Cardiac septum (tissue), 1 donor: ENCODE measurements at regions not wholly inside any gene's neighbourhood (a gene's known extent, or its start where the extent isn't known, plus 50 kb on each side); places are given as distances from the start of the nearest gene placed in this dataset.
"Not testable (repeated sequence)": the region's sequence is repeated elsewhere in the genome, so short reads cannot be mapped to it uniquely, and the experiment has no call there.

Experiments
- DNase-seq: peaks from one replicate; pipeline ENCODE4 v3.0.0-alpha.2; 2020; ENCODE audit warnings: low spot score
- intact Hi-C: fragments of 100-400 bp; cut with DNase I; formaldehyde crosslinking; loops from one replicate; pipeline ENCODE4 v1.14.0; 2022
- donor health status: DM: no; HTN: no; CAD: no.

GRCh38 chr7:136109037-136109436 is 131.9 kb upstream of the MTPN start:
- DNase-seq, intact Hi-C loops: not testable (repeated sequence)

DNA sequence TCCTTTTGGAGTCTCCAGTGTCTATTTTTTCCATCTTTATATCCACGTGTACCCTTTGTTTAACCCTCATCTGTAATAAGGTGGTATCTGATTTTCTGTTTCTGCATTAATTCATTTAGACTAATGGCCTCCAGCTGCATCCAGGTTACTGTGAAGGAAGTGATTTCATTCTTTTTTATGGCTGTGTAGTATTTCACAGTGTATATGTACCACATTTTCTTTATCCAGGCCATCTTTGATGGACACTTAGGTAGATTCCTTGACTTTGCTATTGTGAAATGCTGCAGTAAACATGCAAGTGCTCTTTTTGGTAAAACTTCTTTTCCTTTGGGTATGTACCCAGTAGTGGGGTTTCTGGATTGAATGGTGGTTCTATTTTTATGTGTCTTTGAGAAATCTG is 128.0 kb upstream of the MTPN start:
- intact Hi-C loops = no loop called here
- DNase-seq = no peak

DNA sequence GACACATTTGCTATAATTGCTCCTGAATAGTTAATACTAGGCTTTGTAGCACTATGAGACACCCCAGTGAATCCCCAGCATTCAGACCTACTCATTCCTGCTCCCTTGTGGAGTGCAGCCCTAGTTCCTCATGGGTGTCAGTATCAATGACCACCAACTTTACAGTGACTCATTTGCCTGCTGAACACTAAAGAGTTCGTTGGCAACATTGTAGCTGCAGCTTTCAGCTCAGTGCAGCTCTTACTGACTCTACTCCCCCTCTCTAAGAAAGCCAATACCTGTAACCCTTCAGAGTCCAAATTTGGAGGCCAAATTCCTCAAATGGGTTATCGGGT is 127.1 kb upstream of the MTPN start:
- no peak for DNase-seq
- intact Hi-C loops = no loop called here

- intact Hi-C loops = no loop called here
- DNase-seq = no peak
Measured at GRCh38 chr7:136103545-136104268, 126.5 kb upstream of the MTPN start.

DNA sequence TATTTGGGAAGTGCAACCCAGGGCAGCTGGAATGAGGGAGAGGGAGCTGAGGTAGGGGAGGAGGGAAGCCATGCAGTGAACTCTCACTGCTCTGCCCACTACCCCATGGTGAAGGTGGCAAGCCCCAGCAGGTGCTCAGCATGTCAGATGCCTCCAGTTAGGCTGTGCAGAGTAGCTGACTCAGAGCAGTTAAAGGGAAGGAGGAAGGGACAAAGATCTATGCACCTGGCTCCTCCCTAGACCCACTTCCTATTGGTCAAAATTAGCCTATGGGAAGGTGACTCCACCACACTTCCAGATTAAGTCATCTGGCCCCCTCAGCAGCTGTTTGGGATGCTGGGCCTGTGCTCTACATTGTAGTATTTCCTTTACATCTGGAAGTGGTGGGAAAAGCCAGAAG is 125.7 kb upstream of the MTPN start:
- DNase-seq = no peak
- intact Hi-C loops = no loop called here

- intact Hi-C loops, DNase-seq: not testable (repeated sequence)
Measured at GRCh38 chr7:136092714-136093113, 115.6 kb upstream of the MTPN start.

GRCh38 chr7:136087881-136088280 is 110.7 kb upstream of the MTPN start:
- DNase-seq = no peak
- intact Hi-C loops = no loop called here

- DNase-seq = no peak
- intact Hi-C loops = no loop called here
Measured at GRCh38 chr7:136086712-136087111, 109.6 kb upstream of the MTPN start.

DNA sequence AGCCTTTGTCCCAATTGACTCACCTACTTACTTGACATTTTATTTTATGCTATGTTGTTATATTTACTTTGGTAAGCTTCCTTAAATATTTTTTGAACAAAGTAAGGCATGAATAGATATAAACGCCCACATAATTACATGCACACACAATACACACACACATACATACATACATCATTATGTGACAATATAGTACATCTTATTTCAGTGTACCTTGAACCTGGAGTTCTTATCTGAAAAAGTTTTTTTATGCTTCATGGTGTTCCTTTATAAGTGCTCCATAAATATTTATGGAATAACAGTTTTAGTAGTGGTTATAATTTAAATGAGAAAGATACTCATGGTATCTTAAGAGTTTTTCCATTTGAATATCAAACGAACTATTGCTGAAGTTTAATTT is 102.8 kb upstream of the MTPN start:
- DNase-seq = no peak
- intact Hi-C loops = no loop called here

- intact Hi-C loops = no loop called here
- DNase-seq = no peak
Measured at GRCh38 chr7:136079478-136079892, 102.3 kb upstream of the MTPN start.

- no peak for DNase-seq
Measured at GRCh38 chr7:136079066-136079465, 101.9 kb upstream of the MTPN start.

DNA sequence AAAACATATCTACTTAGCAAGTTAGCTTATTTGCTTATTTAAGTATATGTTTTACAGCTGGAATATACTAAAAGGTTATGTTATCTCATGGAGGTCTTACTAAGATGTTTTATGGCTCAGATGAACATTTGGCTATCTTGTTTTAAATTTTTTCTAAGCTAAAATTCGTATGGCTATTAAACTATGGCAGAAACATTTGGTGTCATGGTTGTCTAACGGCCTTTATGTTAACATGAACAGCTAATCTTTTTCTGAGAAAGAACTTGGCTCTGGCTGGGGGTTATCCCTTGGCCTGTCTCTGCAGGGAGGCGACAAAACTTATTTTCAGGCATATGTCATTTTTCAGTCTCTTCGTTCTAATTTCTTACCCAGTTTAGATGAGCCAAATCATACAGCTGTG is 101.5 kb upstream of the MTPN start:
- no peak for DNase-seq

More at GRCh38 chr7:136079066-136079465, 101.9 kb upstream of the MTPN start:
- intact Hi-C loops = no loop called here

GRCh38 chr7:136076954-136077353 is 99.8 kb upstream of the MTPN start:
- intact Hi-C loops = no loop called here

More for the DNA sequence above, 101.5 kb upstream of the MTPN start:
- intact Hi-C loops = no loop called here

GRCh38 chr7:136074843-136075242 is 97.7 kb upstream of the MTPN start:
- no peak for DNase-seq
- intact Hi-C loops = no loop called here

More at GRCh38 chr7:136076954-136077353, 99.8 kb upstream of the MTPN start:
- no peak for DNase-seq

DNA sequence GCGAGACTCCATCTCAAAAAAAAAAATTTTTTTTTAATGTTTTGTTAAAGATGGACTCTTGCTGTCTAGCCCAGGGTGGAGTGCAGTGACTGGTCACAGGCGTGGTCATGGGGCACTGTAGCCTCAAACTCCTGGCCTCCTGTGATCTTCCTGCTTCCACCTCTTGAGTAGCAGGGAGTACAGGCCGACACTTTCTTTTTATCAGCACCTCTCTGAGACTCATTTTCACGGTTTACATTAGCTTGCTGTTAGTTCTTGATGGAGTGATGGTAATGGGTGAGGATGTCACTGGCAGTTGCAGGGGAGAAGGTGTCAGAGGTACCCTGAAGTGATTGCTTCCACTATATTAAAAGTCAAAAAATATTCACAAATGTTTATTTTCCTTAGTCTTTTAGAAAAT is 95.3 kb upstream of the MTPN start:
- intact Hi-C loops = no loop called here
- no peak for DNase-seq

DNA sequence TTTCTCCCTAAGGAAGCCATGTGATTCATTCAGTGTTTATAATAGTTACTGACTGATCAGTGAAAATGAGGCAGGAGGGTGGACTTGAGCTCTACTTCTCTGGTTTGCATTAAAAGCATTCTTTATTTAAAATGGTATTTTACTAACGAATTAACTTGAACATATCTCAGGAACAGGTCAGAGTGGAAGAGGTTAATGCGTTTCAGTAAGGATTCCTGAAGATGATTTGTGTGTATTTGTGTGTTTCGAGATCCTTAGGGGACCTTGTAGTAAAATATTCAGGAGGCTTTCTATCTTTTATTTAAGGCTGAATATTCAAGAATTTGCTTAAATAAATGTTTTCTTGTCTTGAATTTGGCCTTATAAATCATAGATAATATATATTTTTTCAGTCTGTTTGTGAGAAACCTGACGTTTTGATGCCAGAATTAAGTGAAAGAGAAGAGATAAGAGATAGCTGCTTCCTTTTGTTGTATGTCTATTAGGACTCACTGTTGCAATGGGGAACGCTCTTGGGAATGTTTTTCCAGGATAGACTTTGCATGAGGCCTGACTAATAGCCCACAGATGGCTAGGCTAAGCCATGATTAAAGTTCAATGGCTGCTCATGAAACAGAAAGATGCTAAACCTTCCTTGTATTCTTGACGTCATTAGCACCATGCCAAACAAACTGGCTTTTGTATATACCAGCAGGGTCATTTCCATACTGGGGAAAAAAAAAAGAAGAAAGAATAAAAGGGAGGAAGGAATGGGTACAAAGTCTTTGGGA is 93.8 kb upstream of the MTPN start:
- DNase-seq = no peak
- intact Hi-C loops = no loop called here

DNA sequence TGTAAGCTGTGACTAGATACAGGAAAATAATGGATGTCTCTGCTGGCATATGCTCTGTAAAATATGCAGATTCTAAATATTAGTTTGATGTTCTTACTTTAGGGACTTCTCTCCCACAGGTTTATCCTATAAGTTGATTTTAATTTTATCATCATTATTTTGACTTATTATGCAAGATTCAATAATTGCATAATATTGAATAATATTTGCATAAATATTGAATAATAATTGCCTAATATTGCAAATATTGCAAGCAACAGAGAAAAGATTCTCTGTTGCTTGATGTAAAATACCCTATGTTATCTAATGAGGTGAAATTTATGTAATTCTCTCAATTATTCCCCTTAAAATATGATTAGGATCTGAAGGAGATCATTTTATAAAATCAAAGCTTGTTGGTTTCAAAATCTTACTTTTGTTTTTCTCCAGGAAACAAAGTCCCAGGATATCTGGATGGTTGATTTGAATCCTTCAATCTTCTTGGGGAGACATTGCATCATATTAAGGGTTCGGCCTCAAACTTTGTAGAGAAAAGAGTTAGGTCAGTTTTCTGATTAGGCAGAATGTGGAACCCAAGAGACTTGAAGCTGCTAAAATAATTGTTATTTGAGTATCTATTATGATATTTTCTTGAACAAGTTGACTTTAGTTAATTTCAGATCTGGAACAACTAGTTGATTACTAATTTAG is 92.8 kb upstream of the MTPN start:
- intact Hi-C loops = no loop called here
- no peak for DNase-seq

DNA sequence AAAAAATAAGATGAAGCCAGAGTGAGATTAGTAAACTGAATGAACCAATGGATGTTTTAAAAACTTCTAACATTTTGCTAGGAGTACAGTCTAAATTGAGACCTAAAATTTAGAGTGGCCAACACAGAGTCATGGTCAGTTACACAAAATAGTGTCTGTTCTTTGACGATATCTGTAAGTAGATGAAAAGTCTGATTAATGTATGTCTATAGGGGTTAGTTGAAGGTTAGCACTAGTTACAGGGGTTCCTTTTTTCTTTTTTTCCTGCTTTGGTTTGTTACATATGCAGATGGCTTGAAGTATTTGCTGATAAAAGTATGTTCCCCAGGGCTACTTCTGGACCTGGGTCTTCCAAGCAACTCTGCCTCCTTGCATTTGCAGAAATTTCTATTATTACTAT is 90.1 kb upstream of the MTPN start:
- DNase-seq = no peak
- intact Hi-C loops = no loop called here

GRCh38 chr7:136066304-136067143 is 89.4 kb upstream of the MTPN start:
- intact Hi-C loops = no loop called here

More at GRCh38 chr7:136066304-136067143, 89.4 kb upstream of the MTPN start:
- no peak for DNase-seq
